Skin epidermis (tissue), 12 donors: ENCODE measurements at regions not wholly inside any gene's neighbourhood (a gene's known extent, or its start where the extent isn't known, plus 50 kb on each side); places are given as distances from the start of the nearest gene placed in this dataset.
A peak's percentile ranks its signal among the peaks of the same experiment; 100 is the strongest.

Experiments used
- H3K27ac ChIP-seq, 21 experiments: fragments of 200-600 bp; sonication (generic) in 11 of 21; one replicate each; pipeline ENCODE4 v1.5.0; 2020; ENCODE audit warnings: mild to moderate bottlenecking in 3 of 21, inconsistent platforms in 2 of 21, moderate library complexity in 2 of 21
- H3K4me3 ChIP-seq, 7 experiments: fragments of 200-600 bp; sonication (generic) in 2 of 7; one replicate each; pipeline ENCODE4 v1.5.0; 2020; ENCODE audit warnings: inconsistent platforms in 2 of 7, mild to moderate bottlenecking in 2 of 7, moderate library complexity in 1 of 7

DNA sequence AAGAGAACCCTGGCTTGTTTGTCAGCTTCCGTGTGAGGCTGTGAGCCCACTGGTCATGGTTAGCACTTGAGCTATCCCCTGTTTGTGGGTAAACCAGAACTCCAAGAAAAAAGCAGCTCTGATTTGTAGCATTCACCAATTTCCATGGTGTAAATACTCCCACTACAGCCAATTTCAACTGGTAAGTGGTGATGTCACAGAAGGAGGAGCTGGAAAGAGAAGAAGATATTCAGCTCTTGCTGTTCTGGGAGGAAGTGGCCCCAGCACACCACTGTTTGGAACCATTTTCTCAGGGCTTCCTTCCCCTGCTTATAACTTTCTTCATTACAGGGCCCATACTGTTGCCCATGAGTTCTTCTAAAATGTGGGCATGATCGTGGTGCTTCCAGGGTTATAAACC, 500.1 kb upstream of the ZMIZ1 start:
- peak overlapping the region in 2 of 21 experiments; percentile 27 to 85 for H3K27ac ChIP-seq
- no peak overlapping the region for H3K4me3 ChIP-seq

- peak overlapping the region in 2 of 21 experiments; percentile 10 to 32 for H3K27ac ChIP-seq
- no peak overlapping the region for H3K4me3 ChIP-seq
Observed at GRCh38 chr10:78570633-78571235, 498.0 kb upstream of the ZMIZ1 start.

DNA sequence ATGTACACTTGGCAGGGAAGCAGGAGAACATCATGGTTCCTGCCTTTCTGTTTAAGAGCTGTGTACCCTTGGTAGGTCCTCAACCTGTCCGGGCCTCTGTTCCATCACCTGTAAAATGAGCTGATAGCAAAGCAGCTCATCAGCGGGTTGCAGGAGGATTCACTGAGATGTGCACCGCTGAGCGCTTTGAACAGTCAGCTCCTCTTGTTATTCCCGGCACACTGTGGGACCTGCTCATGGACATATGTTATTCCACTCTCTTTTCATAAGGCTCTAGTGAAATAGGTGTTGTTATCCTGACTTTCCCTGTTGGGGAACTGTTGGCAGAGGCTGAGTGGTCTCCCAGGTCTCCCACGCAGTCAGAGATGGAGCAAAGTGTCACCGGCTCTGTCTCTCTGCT, 497.5 kb upstream of the ZMIZ1 start:
- Histone ChIP-seq H3K4me3 (no peak overlapping the region), H3K27ac (no peak overlapping the region)

GRCh38 chr10:78571891-78572290, 496.9 kb upstream of the ZMIZ1 start:
- Histone ChIP-seq H3K27ac (peak overlapping the region in 2 of 21 experiments; percentile 14 to 70), H3K4me3 (no peak overlapping the region)

DNA sequence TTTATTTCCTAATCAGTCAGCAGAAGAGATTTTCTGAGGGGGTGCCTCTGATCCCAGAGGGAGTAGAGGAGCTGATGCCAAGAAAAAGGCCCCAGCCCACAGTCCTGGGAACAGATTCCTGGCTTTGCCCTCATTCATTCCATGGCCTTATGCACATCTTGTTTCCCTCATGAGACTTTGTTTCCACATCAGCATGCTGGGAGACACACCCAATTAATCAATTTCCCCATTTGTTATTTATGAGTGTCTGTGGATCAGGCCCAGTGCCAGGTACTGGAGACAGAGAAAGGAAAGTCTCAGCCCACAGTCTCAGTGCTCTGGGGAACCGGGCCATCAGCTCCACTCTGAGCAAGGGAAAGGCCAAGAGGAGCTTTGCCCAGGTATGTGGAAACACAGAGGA, 496.2 kb upstream of the ZMIZ1 start:
- no peak overlapping the region for H3K4me3 ChIP-seq

DNA sequence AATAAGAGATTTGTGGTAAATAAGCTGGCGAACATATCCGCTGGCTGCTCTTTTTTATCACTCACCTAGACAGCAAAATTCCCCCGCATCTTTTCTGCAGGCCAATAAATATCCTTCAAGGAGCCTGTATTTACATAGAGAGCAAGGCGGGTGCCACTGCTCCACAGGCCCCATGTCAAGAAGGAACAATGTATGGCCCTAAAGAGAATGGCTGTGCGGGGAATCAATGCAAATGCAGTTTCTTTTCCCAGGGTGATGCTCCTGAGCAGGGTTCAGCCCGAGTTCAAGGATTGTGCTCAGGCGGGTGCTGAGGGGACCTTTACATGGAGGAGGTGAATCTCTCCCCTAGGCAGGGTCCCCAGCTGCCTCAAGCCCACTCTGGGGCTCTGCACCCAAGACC, 494.2 kb upstream of the ZMIZ1 start:
- Histone ChIP-seq H3K4me3 (no peak overlapping the region), H3K27ac (no peak overlapping the region)

More for the DNA sequence above, 496.2 kb upstream of the ZMIZ1 start:
- peak overlapping the region in 1 of 21 experiments; percentile 14 for H3K27ac ChIP-seq

DNA sequence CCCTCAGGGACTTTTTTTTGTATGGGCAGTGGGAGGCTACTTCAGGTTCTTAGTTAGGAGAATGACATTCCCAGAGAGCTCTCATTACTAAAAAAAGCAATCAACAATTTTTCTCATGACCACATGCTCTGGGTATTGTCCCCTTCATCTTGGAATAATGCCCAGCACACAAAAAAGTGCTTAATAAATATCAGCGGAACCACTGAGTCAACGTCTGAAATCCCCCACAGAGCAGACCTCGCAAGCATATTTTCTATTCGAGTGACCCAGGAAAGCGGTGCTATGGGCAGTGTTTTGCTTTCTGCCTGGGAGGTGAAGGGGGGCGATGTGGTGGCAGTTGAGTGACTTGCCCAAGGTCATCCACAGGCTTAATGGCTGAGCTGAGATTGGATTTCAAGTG, 493.4 kb upstream of the ZMIZ1 start:
- Histone ChIP-seq H3K4me3 (no peak overlapping the region), H3K27ac (no peak overlapping the region)

DNA sequence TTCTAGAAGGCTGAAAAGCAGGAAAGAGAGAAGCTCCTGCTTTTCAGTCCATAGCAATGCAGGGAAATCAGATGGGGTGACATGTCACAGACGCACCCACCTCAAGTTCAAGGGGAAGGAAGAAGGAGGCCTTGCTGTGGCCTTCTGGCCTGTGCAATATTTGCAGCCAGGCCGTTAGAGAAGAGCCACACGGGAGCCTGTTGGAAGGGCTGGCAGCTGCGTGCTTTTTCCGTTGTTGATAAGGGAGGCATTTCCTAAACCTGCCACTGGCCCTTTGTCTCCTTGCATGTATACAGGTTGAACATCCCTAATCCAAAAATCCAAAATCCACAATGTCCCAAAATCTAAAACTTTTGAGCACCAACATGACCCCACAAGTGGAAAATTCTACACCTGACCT, 492.5 kb upstream of the ZMIZ1 start:
- no peak overlapping the region for H3K4me3 ChIP-seq
- H3K27ac ChIP-seq: no peak overlapping the region

DNA sequence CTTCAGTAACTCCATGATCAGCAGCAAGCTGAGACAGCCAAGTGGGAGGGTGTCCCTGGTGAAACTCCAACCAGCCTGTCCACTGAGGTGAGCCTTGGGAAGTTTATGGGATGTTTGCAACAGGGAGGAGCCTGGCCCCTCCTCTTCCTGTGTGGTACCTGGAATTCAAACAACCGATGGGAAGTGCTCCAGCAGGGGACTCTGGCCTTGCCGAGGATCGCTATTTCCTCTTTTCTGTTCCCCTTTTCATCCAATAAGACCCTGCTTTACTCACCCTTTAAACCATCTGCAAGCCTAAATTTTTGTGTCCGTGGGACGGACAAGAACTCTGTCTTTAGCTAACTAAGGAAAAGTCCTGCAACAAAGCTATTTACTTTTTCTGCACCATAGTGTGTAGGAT, 491.1 kb upstream of the ZMIZ1 start:
- Histone ChIP-seq H3K4me3 (no peak overlapping the region), H3K27ac (no peak overlapping the region)

DNA sequence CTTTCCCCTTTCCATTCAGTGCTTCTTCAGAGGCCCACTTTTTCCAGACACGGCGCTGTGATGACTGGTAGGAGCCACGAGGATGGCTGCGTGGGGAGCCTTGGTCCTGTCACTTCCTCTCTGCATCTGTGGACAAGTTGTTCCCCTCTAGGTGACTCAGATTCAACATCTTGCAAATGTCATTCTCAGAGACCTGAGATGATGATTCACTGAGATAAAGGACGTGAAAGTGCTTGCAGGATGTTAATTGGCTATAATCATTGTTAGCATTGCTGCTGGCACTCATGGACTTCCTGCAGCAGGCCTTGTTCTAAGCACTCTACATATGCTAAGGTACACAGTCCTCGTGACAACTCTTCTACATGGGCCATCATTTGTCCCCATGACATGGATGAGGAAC, 489.8 kb upstream of the ZMIZ1 start:
- no peak overlapping the region for H3K4me3 ChIP-seq
- no peak overlapping the region for H3K27ac ChIP-seq

- H3K4me3 ChIP-seq: no peak overlapping the region
- no peak overlapping the region for H3K27ac ChIP-seq
Observed at GRCh38 chr10:78579576-78579975, 489.2 kb upstream of the ZMIZ1 start.

DNA sequence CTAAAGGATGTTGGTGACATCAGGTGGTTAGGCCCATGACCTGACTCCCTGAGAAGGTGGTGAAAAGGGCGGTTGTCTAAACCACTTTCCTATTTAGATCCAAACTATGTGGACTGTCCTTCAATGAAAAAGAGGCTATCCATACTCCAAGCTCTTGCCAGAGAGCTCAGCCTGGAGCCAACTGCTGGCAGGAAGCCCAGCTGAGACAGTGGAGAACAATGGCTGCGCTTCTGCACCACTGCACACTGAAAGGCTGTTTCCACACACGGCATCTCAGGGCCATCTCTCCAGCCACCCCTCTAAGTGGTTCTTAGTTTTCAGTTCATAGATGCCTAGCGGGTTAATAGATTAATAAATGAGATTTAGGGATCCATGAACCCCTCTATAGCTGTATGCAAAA, 488.8 kb upstream of the ZMIZ1 start:
- Histone ChIP-seq H3K4me3 (no peak overlapping the region), H3K27ac (no peak overlapping the region)

GRCh38 chr10:78581133-78581694, 487.6 kb upstream of the ZMIZ1 start:
- H3K27ac ChIP-seq: no peak overlapping the region

DNA sequence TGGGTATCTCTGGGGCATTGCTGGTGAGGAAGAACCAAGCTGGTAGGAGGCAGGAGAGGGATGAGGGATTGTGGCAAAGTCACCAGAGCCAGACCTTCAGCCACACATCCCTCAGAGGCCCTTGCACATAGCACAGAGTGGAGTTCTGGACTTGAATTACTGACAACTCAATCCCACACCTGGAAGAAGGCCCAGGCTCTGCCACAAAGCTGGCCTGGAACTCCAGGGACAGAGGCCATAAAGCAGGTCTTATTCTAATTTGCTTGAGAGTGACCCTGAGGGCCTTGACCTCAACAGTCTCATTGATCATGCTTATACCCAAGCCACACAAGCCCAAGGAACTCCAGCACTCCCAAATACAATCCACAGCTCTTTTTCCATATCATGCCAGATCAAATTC, 486.2 kb upstream of the ZMIZ1 start:
- no peak overlapping the region for H3K4me3 ChIP-seq
- H3K27ac ChIP-seq: no peak overlapping the region

More at GRCh38 chr10:78581133-78581694, 487.6 kb upstream of the ZMIZ1 start:
- H3K4me3 ChIP-seq: no peak overlapping the region

DNA sequence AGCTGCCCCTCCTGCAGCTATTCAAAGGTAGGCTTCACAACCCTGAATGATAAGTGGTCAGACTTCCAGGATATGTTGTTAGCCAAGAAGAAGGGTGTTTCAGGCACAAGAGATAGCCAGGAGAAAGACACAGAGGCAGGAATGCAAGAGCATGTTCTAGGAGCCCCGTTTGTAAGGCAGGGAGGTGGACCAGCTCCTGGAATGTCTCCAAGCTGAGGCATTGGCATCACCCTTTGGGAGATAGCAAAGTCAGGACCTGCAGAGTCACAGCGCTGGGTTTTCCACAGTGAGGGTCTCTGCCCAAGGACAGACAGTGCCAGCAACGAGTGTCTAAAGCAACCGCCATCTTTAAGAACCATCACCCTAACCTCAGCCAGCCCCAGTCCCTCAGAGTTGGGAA, 484.5 kb upstream of the ZMIZ1 start:
- H3K4me3 ChIP-seq: no peak overlapping the region
- H3K27ac ChIP-seq: no peak overlapping the region

GRCh38 chr10:78584681-78585080, 484.1 kb upstream of the ZMIZ1 start:
- Histone ChIP-seq H3K27ac (no peak overlapping the region), H3K4me3 (no peak overlapping the region)

- no peak overlapping the region for H3K27ac ChIP-seq
Observed at GRCh38 chr10:78585952-78586351, 482.8 kb upstream of the ZMIZ1 start.

GRCh38 chr10:78588194-78588811, 480.5 kb upstream of the ZMIZ1 start:
- H3K4me3 ChIP-seq: no peak overlapping the region
- no peak overlapping the region for H3K27ac ChIP-seq

More at GRCh38 chr10:78585952-78586351, 482.8 kb upstream of the ZMIZ1 start:
- H3K4me3 ChIP-seq: no peak overlapping the region

DNA sequence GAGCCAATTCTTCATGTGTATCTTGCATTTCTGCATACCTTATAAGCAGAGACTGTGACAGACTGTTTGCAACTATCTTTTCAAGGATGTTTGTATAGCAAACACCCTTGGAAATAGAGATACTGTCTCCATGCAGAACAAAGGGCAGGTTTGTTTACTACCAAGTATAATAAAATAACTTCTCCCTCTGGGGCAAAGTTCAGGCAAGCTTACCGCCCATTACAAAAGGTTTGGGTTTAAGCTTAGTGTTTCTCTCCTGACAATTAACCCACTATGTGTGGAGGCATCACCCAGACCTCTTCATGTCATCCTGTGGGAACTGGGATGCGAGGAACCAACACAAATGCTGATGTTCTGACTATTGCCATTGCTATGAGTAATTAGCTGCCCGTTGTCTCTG, 479.1 kb upstream of the ZMIZ1 start:
- no peak overlapping the region for H3K27ac ChIP-seq
- no peak overlapping the region for H3K4me3 ChIP-seq

DNA sequence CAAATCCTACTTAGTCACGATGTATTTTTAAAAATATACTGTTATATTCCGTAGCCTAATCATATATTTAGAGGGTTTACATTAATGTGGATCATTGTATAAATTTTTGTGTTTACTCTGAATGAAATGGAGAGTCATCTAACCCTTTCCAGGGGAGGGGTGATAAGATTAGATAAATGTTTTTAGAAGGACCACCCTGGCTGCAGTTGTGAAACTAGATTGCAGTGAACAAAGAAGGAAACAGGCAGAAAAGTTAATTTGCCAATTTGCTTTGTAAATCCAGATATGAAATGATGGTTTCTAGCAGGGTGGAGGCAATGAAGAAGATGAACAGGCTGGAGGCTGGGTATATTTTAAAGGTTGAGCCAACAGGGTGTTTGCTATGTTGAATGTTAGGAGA, 477.7 kb upstream of the ZMIZ1 start:
- H3K27ac ChIP-seq: no peak overlapping the region

DNA sequence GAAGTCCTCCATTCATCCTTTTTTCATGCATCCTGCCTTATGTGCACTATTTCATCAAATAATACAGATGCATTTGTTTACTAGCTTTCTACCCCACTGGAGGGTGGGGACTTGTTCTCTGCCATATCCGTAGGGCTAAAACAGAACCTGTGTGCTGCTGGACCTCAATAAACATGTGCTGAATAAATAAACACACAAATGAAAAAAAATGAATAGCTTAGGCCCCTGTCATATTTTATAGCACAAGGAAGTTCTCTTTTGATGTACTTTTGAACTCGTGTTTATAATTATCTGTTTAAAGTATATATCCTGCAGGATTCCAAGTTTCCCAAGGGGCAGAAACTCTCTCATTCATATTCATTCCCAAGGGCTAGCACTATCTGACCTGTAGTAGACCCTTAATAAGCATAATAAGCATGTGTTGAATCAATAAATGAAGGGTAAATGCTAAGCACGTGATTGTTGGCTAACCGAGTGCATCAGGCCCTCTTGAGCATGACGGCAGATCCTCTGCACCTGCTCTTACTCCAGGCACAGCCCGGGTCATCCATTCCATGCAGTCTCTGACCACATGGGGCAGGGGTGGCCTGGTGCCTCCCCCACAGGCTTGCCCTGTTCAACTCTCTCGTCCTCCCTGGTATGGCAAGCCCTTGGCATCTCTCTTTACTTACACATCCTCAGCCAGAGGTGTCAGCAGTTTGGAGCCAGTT, 474.1 kb upstream of the ZMIZ1 start:
- Histone ChIP-seq H3K4me3 (no peak overlapping the region), H3K27ac (no peak overlapping the region)

More for the DNA sequence above, 477.7 kb upstream of the ZMIZ1 start:
- no peak overlapping the region for H3K4me3 ChIP-seq
